Epithelial cell of esophagus (primary cell): ENCODE measurements at regions not wholly inside any gene's neighbourhood (a gene's known extent, or its start where the extent isn't known, plus 50 kb on each side); places are given as distances from the start of the nearest gene placed in this dataset.
A peak's percentile ranks its signal among the peaks of the same experiment; 100 is the strongest.
"Not testable (repeated sequence)": the region's sequence is repeated elsewhere in the genome, so short reads cannot be mapped to it uniquely, and the experiment has no call there.

Experiments used
- DNase-seq: peaks from one replicate; pipeline ENCODE4 v3.0.0; 2010; ENCODE audit warnings: low read depth
- H3K4me3 ChIP-seq: 2 replicates; pipeline ENCODE4 v1.5.1; 2011; ENCODE audit warnings: mild to moderate bottlenecking, low read length, control low read depth
- TF ChIP-seq, protein P1 (sequence below): IDR thresholded peaks from 2 replicates; pipeline ENCODE4 v1.5.1; 2011; ENCODE audit warnings: low read depth, mild to moderate bottlenecking, low read length, control low read depth, inconsistent platforms; ENCODE audit not compliant: insufficient read depth; ENCODE audit errors: missing control alignments

DNA sequence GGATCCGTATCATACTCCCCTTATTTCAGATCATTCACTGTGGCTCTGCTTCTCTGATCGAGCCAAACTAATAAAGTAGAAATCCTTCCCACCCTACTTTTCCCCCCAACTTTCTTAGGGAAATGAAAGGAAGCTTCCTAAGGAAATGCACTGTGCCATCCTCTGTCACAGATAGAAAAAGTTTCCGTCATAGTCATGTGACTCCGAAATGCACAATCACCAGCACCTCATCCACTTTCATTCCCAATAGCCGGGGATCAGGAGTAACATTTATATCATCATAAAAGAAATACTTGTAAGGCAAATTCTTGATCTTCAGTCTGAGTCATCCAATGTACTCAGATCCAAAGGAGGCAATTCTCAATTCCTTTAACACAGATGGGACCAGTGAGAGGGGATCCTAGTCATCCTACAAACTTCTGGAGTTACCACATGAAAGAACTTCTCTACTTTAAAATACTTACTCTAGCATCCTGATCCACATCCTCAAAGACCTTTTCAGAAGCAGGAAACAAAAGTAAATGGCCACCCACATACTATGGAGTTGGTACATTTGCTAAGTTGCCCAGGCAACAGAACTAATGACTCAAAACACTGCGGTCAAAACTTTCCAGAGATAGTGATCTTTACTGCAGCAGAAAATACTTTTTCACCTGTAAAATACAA lies 97.8 kb upstream of the ZC3H11B start:
- H3K4me3 ChIP-seq, result no peak overlapping the region
- TF ChIP-seq, protein P1, sequence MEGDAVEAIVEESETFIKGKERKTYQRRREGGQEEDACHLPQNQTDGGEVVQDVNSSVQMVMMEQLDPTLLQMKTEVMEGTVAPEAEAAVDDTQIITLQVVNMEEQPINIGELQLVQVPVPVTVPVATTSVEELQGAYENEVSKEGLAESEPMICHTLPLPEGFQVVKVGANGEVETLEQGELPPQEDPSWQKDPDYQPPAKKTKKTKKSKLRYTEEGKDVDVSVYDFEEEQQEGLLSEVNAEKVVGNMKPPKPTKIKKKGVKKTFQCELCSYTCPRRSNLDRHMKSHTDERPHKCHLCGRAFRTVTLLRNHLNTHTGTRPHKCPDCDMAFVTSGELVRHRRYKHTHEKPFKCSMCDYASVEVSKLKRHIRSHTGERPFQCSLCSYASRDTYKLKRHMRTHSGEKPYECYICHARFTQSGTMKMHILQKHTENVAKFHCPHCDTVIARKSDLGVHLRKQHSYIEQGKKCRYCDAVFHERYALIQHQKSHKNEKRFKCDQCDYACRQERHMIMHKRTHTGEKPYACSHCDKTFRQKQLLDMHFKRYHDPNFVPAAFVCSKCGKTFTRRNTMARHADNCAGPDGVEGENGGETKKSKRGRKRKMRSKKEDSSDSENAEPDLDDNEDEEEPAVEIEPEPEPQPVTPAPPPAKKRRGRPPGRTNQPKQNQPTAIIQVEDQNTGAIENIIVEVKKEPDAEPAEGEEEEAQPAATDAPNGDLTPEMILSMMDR, result no peak
- DNase-seq, result peak; percentile 30

- TF ChIP-seq, protein P1, result no peak
Measured at GRCh38 chr1:219708919-219709543, 96.1 kb upstream of the ZC3H11B start.

GRCh38 chr1:219707885-219708284 lies 95.0 kb upstream of the ZC3H11B start:
- DNase-seq, H3K4me3 ChIP-seq: not testable (repeated sequence)

More at GRCh38 chr1:219708919-219709543, 96.1 kb upstream of the ZC3H11B start:
- no peak for DNase-seq
- H3K4me3 ChIP-seq, result no peak overlapping the region

DNA sequence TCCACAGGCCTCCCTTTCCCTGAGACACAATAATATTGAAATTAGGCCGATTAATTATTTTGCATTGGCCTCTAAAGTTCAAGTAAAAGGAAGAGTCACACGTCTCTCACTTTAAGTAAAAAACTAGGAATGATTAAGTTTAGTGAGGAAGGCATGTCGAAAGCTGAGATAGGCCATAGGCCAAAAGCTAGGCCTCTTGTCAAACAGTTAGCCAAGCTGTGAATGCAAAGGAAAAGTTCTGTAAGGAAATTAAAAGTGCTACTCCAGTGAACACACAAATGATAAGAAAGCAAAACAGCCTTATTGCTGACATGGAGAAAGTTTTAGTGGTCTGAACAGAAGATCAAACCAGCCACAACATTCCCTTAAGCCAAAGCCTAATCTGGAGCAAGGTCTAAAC lies 91.4 kb upstream of the ZC3H11B start:
- not testable (repeated sequence) for DNase-seq, H3K4me3 ChIP-seq

DNA sequence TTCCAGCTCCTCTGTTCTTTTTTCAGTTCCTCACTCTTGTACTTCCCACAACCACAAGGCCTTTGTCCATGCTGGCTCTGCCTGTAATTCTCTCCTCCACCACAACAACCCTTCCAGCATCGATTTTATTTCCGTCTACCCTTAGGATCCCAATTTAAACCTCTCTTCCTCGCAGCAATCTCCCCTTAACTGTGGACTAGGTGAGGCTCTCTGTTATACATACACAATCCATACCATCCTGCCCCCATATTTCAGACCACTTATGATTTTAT lies 90.4 kb upstream of the ZC3H11B start:
- TF ChIP-seq, protein P1, result no peak
- DNase-seq, result no peak
- no peak overlapping the region for H3K4me3 ChIP-seq

GRCh38 chr1:219701476-219701875 lies 88.6 kb upstream of the ZC3H11B start:
- TF ChIP-seq, protein P1, result no peak
- no peak overlapping the region for H3K4me3 ChIP-seq
- no peak for DNase-seq

- H3K4me3 ChIP-seq, result no peak overlapping the region
- DNase-seq, result peak; percentile 35
- TF ChIP-seq, protein P1, result no peak
Measured at GRCh38 chr1:219699870-219700269, 87.0 kb upstream of the ZC3H11B start.

- H3K4me3 ChIP-seq, result no peak overlapping the region
- no peak for DNase-seq
- TF ChIP-seq, protein P1, result no peak
Measured at GRCh38 chr1:219697682-219698081, 84.8 kb upstream of the ZC3H11B start.
